Erythroblast (primary cell): ENCODE measurements at regions not wholly inside any gene's neighbourhood (a gene's known extent, or its start where the extent isn't known, plus 50 kb on each side); places are given as distances from the start of the nearest gene placed in this dataset.

ENCODE experiments used
- DNase-seq, 2 experiments: peaks; one replicate each; lab custom pipeline; 2025; lab: John Stamatoyannopoulos, UW
- GATA1 ChIP-seq: IDR thresholded peaks from 2 replicates; pipeline ENCODE4 v1.6.1; 2011; ENCODE audit warnings: low read depth, mild to moderate bottlenecking, control low read depth, low read length, moderate library complexity
- POLR2A ChIP-seq: IDR thresholded peaks from 2 replicates; pipeline ENCODE4 v1.6.1; 2011; ENCODE audit warnings: mild to moderate bottlenecking, low read length

- no peak for TF ChIP-seq POLR2A
- TF ChIP-seq GATA1 = no peak
- no peak for DNase-seq
Observed at GRCh38 chr14:53528185-53528671, 375.1 kb upstream of the DDHD1 start.

GRCh38 chr14:53526200-53526599 is 373.1 kb upstream of the DDHD1 start:
- DNase-seq = no peak
- TF ChIP-seq POLR2A (no peak), GATA1 (no peak)

- TF ChIP-seq GATA1 (no peak), POLR2A (no peak)
Observed at GRCh38 chr14:53525608-53526007, 372.5 kb upstream of the DDHD1 start.

GRCh38 chr14:53524391-53524790 is 371.3 kb upstream of the DDHD1 start:
- TF ChIP-seq GATA1 (no peak), POLR2A (no peak)
- DNase-seq = no peak

More at GRCh38 chr14:53525608-53526007, 372.5 kb upstream of the DDHD1 start:
- DNase-seq = no peak

- no peak for DNase-seq
Observed at GRCh38 chr14:53523226-53523625, 370.1 kb upstream of the DDHD1 start.

GRCh38 chr14:53520078-53520928 is 367.2 kb upstream of the DDHD1 start:
- TF ChIP-seq POLR2A (no peak), GATA1 (no peak)
- no peak for DNase-seq

More at GRCh38 chr14:53523226-53523625, 370.1 kb upstream of the DDHD1 start:
- no peak for TF ChIP-seq POLR2A
- no peak for TF ChIP-seq GATA1

GRCh38 chr14:53519137-53519536 is 366.0 kb upstream of the DDHD1 start:
- DNase-seq = no peak
- TF ChIP-seq POLR2A (no peak), GATA1 (no peak)

- DNase-seq = no peak
- TF ChIP-seq POLR2A (no peak), GATA1 (no peak)
Observed at GRCh38 chr14:53517270-53517960, 364.3 kb upstream of the DDHD1 start.

GRCh38 chr14:53516261-53516774 is 363.2 kb upstream of the DDHD1 start:
- DNase-seq = no peak
- TF ChIP-seq GATA1 = no peak
- TF ChIP-seq POLR2A = no peak

GRCh38 chr14:53515276-53515675 is 362.2 kb upstream of the DDHD1 start:
- TF ChIP-seq GATA1 (no peak), POLR2A (no peak)
- no peak for DNase-seq

- DNase-seq = no peak
- no peak for TF ChIP-seq GATA1
- no peak for TF ChIP-seq POLR2A
Observed at GRCh38 chr14:53514197-53514596, 361.1 kb upstream of the DDHD1 start.

GRCh38 chr14:53510281-53510912 is 357.3 kb upstream of the DDHD1 start:
- DNase-seq = no peak
- TF ChIP-seq POLR2A (no peak), GATA1 (no peak)

- no peak for DNase-seq
- TF ChIP-seq GATA1 = no peak
- no peak for TF ChIP-seq POLR2A
Observed at GRCh38 chr14:53509276-53510244, 356.4 kb upstream of the DDHD1 start.
